Mesenteric fat pad (tissue), 1 donor: ENCODE measurements at regions not wholly inside any gene's neighbourhood (a gene's known extent, or its start where the extent isn't known, plus 50 kb on each side); places are given as distances from the start of the nearest gene placed in this dataset.
A peak's percentile ranks its signal among the peaks of the same experiment; 100 is the strongest.
"Not testable (repeated sequence)": the region's sequence is repeated elsewhere in the genome, so short reads cannot be mapped to it uniquely, and the experiment has no call there.

Experiments used
- DNase-seq: peaks from one replicate; pipeline ENCODE4 v3.0.0-alpha.2; 2020; ENCODE audit warnings: low spot score
- donor health status: DM: yes; HTN: yes; CAD: no.

- no peak for DNase-seq
These were observed 1602.7 kb upstream of the SLC39A10 start for GRCh38 chr2:194054313-194054712.

- no peak for DNase-seq
These were observed 1612.7 kb upstream of the SLC39A10 start for GRCh38 chr2:194044321-194044720.

- not testable (repeated sequence) for DNase-seq
These were observed 1635.9 kb upstream of the SLC39A10 start for GRCh38 chr2:194021130-194021529.

- DNase-seq = no peak
These were observed 1636.9 kb upstream of the SLC39A10 start for GRCh38 chr2:194020155-194020554.

- no peak for DNase-seq
These were observed 1641.3 kb upstream of the SLC39A10 start for GRCh38 chr2:194015751-194016150.

GRCh38 chr2:194014639-194015038 is 1642.4 kb upstream of the SLC39A10 start:
- DNase-seq = no peak

GRCh38 chr2:194004590-194005206 is 1652.3 kb upstream of the SLC39A10 start:
- no peak for DNase-seq

- no peak for DNase-seq
These were observed 1653.1 kb upstream of the SLC39A10 start for GRCh38 chr2:194003911-194004310.

- peak; percentile 81 for DNase-seq
These were observed 1654.2 kb upstream of the SLC39A10 start for GRCh38 chr2:194002699-194003368.

- no peak for DNase-seq
These were observed 1666.2 kb upstream of the SLC39A10 start for GRCh38 chr2:193990868-193991267.

- DNase-seq = no peak
These were observed 1667.4 kb upstream of the SLC39A10 start for GRCh38 chr2:193989645-193990044.

- no peak for DNase-seq
These were observed 1668.2 kb upstream of the SLC39A10 start for GRCh38 chr2:193988784-193989183.

- DNase-seq = no peak
These were observed 1671.8 kb upstream of the SLC39A10 start for GRCh38 chr2:193985272-193985671.

GRCh38 chr2:193980599-193980998 is 1676.4 kb upstream of the SLC39A10 start:
- DNase-seq = no peak

GRCh38 chr2:193973781-193974180 is 1683.2 kb upstream of the SLC39A10 start:
- DNase-seq = no peak

GRCh38 chr2:193966590-193966989 is 1690.4 kb upstream of the SLC39A10 start:
- DNase-seq = no peak

GRCh38 chr2:193965263-193965662 is 1691.8 kb upstream of the SLC39A10 start:
- DNase-seq = no peak

- DNase-seq = no peak
These were observed 1693.4 kb upstream of the SLC39A10 start for GRCh38 chr2:193963472-193964119.

GRCh38 chr2:193946806-193947205 is 1710.2 kb upstream of the SLC39A10 start:
- no peak for DNase-seq

- no peak for DNase-seq
These were observed 1713.5 kb upstream of the SLC39A10 start for GRCh38 chr2:193943406-193943960.

GRCh38 chr2:193935114-193935513 is 1721.9 kb upstream of the SLC39A10 start:
- no peak for DNase-seq

- no peak for DNase-seq
These were observed 1727.9 kb upstream of the SLC39A10 start for GRCh38 chr2:193929131-193929530.
